ENCODE measurements at regions not wholly inside any gene's neighbourhood (a gene's known extent, or its start where the extent isn't known, plus 50 kb on each side); places are given as distances from the start of the nearest gene placed in this dataset.

- Histone ChIP-seq H3K27me3 (replicated peaks) (no peaks in the 10 kb centered on the region), H3K27ac (no peak overlapping the region), H3K4me3 (ENCODE audit: low read depth, low read length) (no peak overlapping the region), H3K36me3 (replicated peaks) (no peaks in the 10 kb centered on the region)
- in situ Hi-C loops (cut with HindIII; ENCODE audit: low pct_ligation_motif_present, low sequenced_read_pairs): no loop called here
- no peak for DNase-seq
- no peak for TF ChIP-seq CTCF (IDR thresholded peaks at IDR 0.05; ENCODE audit: low read depth, low read length, missing control alignments)
Observed at GRCh38 chr5:20224046-20224445, 236.0 kb upstream of the CDH18 start.

- no peaks in the 10 kb centered on the region for H3K27me3 ChIP-seq (replicated peaks)
- H3K4me3 ChIP-seq (ENCODE audit: low read depth, low read length): no peak overlapping the region
- no peak for DNase-seq
- in situ Hi-C loops (cut with HindIII; ENCODE audit: low pct_ligation_motif_present, low sequenced_read_pairs): no loop called here
- TF ChIP-seq CTCF (IDR thresholded peaks at IDR 0.05; ENCODE audit: low read depth, low read length, missing control alignments): no peak
- no peaks in the 10 kb centered on the region for H3K36me3 ChIP-seq (replicated peaks)
- no peak overlapping the region for H3K27ac ChIP-seq
Observed at GRCh38 chr5:20223451-20223850, 235.5 kb upstream of the CDH18 start.

GRCh38 chr5:20215257-20215656 lies 227.3 kb upstream of the CDH18 start:
- DNase-seq: no peak
- Histone ChIP-seq H3K36me3 (replicated peaks) (no peaks in the 10 kb centered on the region), H3K27me3 (replicated peaks) (no peaks in the 10 kb centered on the region), H3K27ac (no peak overlapping the region), H3K4me3 (ENCODE audit: low read depth, low read length) (no peak overlapping the region)
- TF ChIP-seq CTCF (IDR thresholded peaks at IDR 0.05; ENCODE audit: low read depth, low read length, missing control alignments): no peak
- in situ Hi-C loops (cut with HindIII; ENCODE audit: low pct_ligation_motif_present, low sequenced_read_pairs): no loop called here

GRCh38 chr5:20213803-20214202 lies 225.8 kb upstream of the CDH18 start:
- no peak for DNase-seq
- H3K4me3 ChIP-seq (ENCODE audit: low read depth, low read length): no peak overlapping the region
- in situ Hi-C loops (cut with HindIII; ENCODE audit: low pct_ligation_motif_present, low sequenced_read_pairs): no loop called here
- TF ChIP-seq CTCF (IDR thresholded peaks at IDR 0.05; ENCODE audit: low read depth, low read length, missing control alignments): no peak
- no peak overlapping the region for H3K27ac ChIP-seq
- no peaks in the 10 kb centered on the region for H3K27me3 ChIP-seq (replicated peaks)
- no peaks in the 10 kb centered on the region for H3K36me3 ChIP-seq (replicated peaks)

GRCh38 chr5:20212701-20213100 lies 224.7 kb upstream of the CDH18 start:
- in situ Hi-C loops (cut with HindIII; ENCODE audit: low pct_ligation_motif_present, low sequenced_read_pairs): no loop called here
- Histone ChIP-seq H3K36me3 (replicated peaks) (no peaks in the 10 kb centered on the region), H3K4me3 (ENCODE audit: low read depth, low read length) (no peak overlapping the region), H3K27me3 (replicated peaks) (no peaks in the 10 kb centered on the region), H3K27ac (no peak overlapping the region)
- DNase-seq: no peak
- TF ChIP-seq CTCF (IDR thresholded peaks at IDR 0.05; ENCODE audit: low read depth, low read length, missing control alignments): no peak

GRCh38 chr5:20166456-20166855 lies 178.5 kb upstream of the CDH18 start:
- Histone ChIP-seq H3K36me3 (replicated peaks) (no peaks in the 10 kb centered on the region), H3K27ac (no peak overlapping the region), H3K27me3 (replicated peaks) (no peaks in the 10 kb centered on the region), H3K4me3 (ENCODE audit: low read depth, low read length) (no peak overlapping the region)
- in situ Hi-C loops (cut with HindIII; ENCODE audit: low pct_ligation_motif_present, low sequenced_read_pairs): no loop called here
- no peak for DNase-seq
- TF ChIP-seq CTCF (IDR thresholded peaks at IDR 0.05; ENCODE audit: low read depth, low read length, missing control alignments): no peak
